Choroid plexus epithelial cell (primary cell): ENCODE measurements at regions not wholly inside any gene's neighbourhood (a gene's known extent, or its start where the extent isn't known, plus 50 kb on each side); places are given as distances from the start of the nearest gene placed in this dataset.
A peak's percentile ranks its signal among the peaks of the same experiment; 100 is the strongest.

Experiments used
- DNase-seq: peaks from one replicate; pipeline ENCODE4 v3.0.0-alpha.2; 2010; ENCODE audit warnings: low read depth
- H3K4me3 ChIP-seq: 2 replicates; pipeline ENCODE4 v1.5.1; 2011; ENCODE audit warnings: low read depth, mild to moderate bottlenecking, control low read depth, low read length, moderate library complexity
- TF ChIP-seq, protein P1 (sequence below): conservative IDR thresholded peaks from 2 replicates; pipeline ENCODE4 v1.5.1; 2011; ENCODE audit warnings: low read depth, mild to moderate bottlenecking, control low read depth, inconsistent platforms, low read length, moderate library complexity

DNA sequence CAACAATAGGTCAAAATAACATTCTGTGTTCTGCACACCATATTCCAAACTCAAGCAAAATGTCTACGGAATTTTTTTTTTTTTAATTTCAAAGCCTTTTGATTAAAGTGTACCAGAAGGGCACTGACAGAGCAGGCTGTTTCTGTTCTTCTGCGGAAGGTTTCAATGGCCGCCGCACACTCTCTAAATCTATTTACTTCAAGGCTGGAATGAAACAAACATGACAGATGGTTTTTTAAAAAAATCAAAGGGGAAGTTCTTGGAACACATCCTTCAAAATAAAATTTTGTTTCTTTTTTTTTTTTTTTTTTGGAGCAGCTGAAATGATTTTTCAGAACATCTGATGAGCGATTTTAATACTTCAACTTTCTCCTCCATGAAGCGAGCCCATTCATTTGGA is 259.1 kb downstream of the TXNL1 start:
- no peak for DNase-seq
- no peak overlapping the region for H3K4me3 ChIP-seq
- TF ChIP-seq, protein P1, sequence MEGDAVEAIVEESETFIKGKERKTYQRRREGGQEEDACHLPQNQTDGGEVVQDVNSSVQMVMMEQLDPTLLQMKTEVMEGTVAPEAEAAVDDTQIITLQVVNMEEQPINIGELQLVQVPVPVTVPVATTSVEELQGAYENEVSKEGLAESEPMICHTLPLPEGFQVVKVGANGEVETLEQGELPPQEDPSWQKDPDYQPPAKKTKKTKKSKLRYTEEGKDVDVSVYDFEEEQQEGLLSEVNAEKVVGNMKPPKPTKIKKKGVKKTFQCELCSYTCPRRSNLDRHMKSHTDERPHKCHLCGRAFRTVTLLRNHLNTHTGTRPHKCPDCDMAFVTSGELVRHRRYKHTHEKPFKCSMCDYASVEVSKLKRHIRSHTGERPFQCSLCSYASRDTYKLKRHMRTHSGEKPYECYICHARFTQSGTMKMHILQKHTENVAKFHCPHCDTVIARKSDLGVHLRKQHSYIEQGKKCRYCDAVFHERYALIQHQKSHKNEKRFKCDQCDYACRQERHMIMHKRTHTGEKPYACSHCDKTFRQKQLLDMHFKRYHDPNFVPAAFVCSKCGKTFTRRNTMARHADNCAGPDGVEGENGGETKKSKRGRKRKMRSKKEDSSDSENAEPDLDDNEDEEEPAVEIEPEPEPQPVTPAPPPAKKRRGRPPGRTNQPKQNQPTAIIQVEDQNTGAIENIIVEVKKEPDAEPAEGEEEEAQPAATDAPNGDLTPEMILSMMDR: no peak

DNA sequence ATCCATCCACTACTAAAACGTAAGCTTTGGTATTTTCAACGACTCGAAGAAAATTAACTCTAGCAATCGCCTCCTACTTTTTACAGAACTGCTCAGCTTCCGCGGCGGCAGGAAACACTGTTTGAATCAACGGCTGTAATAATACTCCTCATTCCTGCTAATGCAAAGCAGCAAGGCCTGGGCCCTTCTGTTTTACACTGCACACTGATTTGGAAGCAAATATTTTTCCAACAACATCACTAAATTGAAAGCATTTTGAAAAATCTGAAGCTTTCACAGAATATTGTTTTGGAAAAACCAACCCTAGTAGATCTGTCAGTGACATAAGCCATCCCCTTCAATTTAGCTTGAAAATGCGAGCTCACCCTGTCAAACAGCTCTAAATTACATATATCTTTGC is 261.2 kb downstream of the TXNL1 start:
- DNase-seq: peak; percentile 11

DNA sequence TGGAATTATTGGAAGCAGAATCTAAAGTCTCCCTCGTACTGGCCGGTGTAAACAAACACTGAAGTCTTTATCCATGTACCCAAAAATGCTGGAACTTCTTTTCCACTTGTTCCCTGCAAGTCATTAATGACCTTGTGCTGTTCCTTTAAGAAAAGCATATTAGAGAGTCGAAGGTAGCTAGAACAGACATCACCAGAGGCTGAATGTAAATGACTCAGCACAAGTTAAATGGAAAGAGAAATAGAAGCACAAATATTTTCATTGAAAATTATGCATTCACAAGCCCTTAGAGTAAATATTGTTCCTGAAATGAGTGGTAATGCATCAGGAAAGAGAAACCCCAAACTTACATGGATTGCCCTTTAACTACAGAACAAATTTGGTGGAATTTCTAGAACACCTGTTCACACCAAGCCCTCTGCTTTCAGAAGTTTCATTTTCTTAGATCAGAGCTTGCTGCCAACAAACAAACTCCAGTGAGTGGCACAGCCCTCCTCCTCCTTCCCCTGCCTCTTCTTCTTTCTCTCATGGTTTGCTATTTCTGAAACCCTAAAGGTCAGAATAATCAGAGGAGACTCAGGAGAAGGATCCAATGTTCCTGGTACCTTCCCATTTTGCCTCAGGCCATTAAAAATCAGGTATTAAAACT is 264.3 kb downstream of the TXNL1 start:
- TF ChIP-seq, protein P1: no peak
- H3K4me3 ChIP-seq: no peak overlapping the region
- DNase-seq: peak; percentile 11

More for the DNA sequence above, 261.2 kb downstream of the TXNL1 start:
- TF ChIP-seq, protein P1: no peak
- H3K4me3 ChIP-seq: peak overlapping the region; percentile 26

DNA sequence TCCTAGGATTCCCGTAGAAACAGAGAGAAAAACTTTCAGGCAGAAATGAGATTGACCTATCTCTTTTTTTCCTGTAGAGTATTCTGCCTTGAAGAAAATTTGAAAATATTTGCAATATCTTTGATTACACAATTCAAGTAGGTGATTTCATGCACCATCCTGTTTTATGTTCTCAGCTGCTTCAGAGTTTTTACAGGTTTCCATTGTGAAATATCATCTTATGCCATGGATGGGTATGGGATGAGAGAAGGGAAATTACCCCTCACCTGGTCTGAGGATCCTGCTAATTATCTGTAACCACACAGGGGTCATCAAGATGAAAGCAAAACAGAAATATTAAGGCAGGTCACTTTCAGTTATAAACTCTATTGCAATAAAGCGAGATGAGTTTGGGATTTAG is 264.8 kb downstream of the TXNL1 start:
- TF ChIP-seq, protein P1: no peak
- DNase-seq: no peak
- H3K4me3 ChIP-seq: no peak overlapping the region

DNA sequence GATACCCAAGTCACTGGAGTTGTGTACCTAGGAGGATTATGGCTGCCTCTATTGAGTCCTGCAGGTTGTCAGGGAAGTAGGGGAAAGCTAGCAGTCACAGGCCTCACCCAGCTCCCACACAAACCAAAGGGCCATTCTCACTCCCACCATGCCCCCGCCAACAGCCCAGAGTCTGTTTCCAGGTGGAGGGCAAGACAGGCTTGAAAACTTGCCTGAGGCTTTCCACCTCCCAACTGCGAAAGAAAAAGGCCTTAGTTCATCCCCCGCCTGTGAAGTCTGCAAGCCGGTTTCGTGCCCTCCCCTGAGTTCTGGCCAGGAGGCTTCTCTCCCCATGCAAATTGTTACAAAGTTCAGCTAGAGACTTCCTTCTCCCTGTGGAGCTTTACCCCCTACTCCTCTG is 270.3 kb downstream of the TXNL1 start:
- DNase-seq: no peak
- H3K4me3 ChIP-seq: no peak overlapping the region
- TF ChIP-seq, protein P1: no peak

DNA sequence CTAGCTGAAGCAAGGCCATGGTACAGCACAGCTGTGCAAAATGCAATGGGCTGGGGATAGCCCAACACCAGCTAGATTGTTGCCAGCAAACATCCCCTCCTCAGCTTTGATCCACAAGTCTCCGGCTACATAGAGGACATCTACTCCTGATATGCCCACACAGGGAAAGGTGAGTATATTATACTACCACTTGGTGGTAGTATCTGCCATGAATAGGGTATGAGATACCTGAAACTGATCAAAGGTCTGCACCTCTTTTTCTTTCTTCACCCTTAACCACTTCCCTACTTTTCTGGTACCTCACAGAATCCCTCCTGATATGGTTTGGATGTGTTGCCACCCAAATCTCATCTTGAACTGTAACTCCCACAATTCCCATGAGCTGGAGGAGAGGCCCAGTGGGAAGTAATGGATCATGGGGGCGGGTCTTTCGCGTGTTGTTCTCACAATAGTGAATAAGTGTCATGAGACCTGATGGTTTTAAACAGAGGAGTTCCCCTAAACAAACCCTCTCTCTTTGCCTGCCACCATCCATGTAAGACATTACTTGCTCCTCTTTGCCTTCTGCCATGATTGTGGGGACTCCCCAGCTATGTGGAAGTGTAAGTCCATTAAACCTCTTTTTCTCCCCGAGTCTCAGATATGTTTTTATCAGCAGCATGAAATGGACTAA is 279.6 kb downstream of the TXNL1 start:
- DNase-seq: no peak
- TF ChIP-seq, protein P1: no peak
- H3K4me3 ChIP-seq: no peak overlapping the region
